ENCODE measurements at regions not wholly inside any gene's neighbourhood (a gene's known extent, or its start where the extent isn't known, plus 50 kb on each side); places are given as distances from the start of the nearest gene placed in this dataset.
A peak's percentile ranks its signal among the peaks of the same experiment; 100 is the strongest.

DNA sequence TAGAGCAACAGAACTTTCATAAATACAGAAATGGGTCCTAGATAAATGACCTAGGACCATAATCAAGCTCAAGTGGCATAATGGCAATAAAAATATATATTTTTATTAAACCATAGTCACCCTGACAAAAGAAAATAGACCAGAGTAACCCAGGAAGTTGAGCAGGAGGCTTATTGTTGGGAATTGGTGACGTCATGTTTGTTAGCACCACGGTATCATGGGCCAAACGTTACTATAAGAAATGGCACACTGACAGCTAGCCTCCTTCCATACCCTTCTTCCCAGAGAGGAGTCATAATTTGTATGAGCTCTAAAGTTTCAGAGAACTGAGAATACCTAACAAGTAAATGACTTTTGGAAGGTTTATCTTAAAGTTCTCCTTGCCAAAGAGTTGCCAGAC lies 1698.2 kb downstream of the REEP3 start (continued):
- TF ChIP-seq, protein P1, sequence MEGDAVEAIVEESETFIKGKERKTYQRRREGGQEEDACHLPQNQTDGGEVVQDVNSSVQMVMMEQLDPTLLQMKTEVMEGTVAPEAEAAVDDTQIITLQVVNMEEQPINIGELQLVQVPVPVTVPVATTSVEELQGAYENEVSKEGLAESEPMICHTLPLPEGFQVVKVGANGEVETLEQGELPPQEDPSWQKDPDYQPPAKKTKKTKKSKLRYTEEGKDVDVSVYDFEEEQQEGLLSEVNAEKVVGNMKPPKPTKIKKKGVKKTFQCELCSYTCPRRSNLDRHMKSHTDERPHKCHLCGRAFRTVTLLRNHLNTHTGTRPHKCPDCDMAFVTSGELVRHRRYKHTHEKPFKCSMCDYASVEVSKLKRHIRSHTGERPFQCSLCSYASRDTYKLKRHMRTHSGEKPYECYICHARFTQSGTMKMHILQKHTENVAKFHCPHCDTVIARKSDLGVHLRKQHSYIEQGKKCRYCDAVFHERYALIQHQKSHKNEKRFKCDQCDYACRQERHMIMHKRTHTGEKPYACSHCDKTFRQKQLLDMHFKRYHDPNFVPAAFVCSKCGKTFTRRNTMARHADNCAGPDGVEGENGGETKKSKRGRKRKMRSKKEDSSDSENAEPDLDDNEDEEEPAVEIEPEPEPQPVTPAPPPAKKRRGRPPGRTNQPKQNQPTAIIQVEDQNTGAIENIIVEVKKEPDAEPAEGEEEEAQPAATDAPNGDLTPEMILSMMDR (conservative IDR thresholded peaks at IDR 0.05; ENCODE audit: low read depth in 2 of 2), result no peak

DNA sequence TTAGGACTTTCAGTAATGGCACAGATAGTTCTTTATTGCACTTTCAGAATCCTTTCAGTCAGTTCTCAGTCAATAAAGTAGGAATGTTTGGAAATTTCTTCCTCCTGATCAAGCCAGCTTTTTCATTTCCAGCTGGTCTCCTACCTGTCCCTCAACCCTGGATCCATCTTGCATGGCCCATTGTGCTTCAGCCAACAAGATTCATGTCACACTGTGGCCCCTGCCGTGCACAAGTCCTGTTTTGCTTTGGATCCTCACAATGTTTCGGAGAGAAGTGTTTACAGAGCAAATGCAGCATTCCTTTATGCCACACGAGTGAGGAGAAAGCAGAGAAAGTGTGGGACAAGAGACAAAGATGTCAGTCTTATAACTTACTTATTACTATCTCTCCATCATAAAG lies 1694.7 kb upstream of the LRRTM3 start:
- Histone ChIP-seq H3K36me3 (ENCODE audit: insufficient read depth) (no peaks in the 10 kb centered on the region), H3F3A (replicated peaks; ENCODE audit: low read depth) (no peaks in the 10 kb centered on the region), H4K20me1 (replicated peaks; ENCODE audit: insufficient read depth) (no peaks in the 10 kb centered on the region), H3K27ac (ENCODE audit: low read depth) (no peak overlapping the region), H2AFZ (peak overlapping the region; percentile 52; the same call in 1 of the 2 replicates), H3K79me2 (replicated peaks; ENCODE audit: insufficient read depth) (no peaks in the 10 kb centered on the region), H3K4me2 (no peak overlapping the region), H3K4me3 (no peak overlapping the region), H3K4me1 (ENCODE audit: insufficient read depth) (no peaks in the 10 kb centered on the region), H3K27me3 (ENCODE audit: insufficient read depth) (no peaks in the 10 kb centered on the region), H3K9me2 (ENCODE audit: insufficient read depth) (no peaks in the 10 kb centered on the region; the same call in 1 of the 2 replicates)
- Mint-ChIP-seq H3K27me3 (ENCODE audit: insufficient read depth, low read depth, poor library complexity) (no peaks in the 10 kb centered on the region), H3K4me3 (no peak overlapping the region), H3K27ac (0 out of 2 replicates have a peak overlapping the region, but pooled peaks have one; percentile 52), H3K4me1 (peaks cover 17% of the 10 kb centered on the region), H3K9me3 (no peaks in the 10 kb centered on the region), H3K36me3 (ENCODE audit: low read depth) (no peaks in the 10 kb centered on the region)
- DNase-seq (ENCODE audit: low spot score) (peak; percentile 15), ATAC-seq (peak; percentile 63)
- TF ChIP-seq, protein P2, sequence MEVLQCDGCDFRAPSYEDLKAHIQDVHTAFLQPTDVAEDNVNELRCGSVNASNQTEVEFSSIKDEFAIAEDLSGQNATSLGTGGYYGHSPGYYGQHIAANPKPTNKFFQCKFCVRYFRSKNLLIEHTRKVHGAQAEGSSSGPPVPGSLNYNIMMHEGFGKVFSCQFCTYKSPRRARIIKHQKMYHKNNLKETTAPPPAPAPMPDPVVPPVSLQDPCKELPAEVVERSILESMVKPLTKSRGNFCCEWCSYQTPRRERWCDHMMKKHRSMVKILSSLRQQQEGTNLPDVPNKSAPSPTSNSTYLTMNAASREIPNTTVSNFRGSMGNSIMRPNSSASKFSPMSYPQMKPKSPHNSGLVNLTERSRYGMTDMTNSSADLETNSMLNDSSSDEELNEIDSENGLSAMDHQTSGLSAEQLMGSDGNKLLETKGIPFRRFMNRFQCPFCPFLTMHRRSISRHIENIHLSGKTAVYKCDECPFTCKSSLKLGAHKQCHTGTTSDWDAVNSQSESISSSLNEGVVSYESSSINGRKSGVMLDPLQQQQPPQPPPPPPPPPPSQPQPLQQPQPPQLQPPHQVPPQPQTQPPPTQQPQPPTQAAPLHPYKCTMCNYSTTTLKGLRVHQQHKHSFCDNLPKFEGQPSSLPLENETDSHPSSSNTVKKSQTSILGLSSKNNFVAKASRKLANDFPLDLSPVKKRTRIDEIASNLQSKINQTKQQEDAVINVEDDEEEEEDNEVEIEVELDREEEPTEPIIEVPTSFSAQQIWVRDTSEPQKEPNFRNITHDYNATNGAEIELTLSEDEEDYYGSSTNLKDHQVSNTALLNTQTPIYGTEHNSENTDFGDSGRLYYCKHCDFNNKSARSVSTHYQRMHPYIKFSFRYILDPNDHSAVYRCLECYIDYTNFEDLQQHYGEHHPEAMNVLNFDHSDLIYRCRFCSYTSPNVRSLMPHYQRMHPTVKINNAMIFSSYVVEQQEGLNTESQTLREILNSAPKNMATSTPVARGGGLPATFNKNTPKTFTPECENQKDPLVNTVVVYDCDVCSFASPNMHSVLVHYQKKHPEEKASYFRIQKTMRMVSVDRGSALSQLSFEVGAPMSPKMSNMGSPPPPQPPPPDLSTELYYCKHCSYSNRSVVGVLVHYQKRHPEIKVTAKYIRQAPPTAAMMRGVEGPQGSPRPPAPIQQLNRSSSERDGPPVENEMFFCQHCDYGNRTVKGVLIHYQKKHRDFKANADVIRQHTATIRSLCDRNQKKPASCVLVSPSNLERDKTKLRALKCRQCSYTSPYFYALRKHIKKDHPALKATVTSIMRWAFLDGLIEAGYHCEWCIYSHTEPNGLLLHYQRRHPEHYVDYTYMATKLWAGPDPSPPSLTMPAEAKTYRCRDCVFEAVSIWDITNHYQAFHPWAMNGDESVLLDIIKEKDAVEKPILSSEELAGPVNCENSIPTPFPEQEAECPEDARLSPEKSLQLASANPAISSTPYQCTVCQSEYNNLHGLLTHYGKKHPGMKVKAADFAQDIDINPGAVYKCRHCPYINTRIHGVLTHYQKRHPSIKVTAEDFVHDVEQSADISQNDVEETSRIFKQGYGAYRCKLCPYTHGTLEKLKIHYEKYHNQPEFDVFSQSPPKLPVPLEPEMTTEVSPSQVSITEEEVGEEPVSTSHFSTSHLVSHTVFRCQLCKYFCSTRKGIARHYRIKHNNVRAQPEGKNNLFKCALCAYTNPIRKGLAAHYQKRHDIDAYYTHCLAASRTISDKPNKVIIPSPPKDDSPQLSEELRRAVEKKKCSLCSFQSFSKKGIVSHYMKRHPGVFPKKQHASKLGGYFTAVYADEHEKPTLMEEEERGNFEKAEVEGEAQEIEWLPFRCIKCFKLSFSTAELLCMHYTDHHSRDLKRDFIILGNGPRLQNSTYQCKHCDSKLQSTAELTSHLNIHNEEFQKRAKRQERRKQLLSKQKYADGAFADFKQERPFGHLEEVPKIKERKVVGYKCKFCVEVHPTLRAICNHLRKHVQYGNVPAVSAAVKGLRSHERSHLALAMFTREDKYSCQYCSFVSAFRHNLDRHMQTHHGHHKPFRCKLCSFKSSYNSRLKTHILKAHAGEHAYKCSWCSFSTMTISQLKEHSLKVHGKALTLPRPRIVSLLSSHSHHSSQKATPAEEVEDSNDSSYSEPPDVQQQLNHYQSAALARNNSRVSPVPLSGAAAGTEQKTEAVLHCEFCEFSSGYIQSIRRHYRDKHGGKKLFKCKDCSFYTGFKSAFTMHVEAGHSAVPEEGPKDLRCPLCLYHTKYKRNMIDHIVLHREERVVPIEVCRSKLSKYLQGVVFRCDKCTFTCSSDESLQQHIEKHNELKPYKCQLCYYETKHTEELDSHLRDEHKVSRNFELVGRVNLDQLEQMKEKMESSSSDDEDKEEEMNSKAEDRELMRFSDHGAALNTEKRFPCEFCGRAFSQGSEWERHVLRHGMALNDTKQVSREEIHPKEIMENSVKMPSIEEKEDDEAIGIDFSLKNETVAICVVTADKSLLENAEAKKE (CRISPR knock-in tag; IDR thresholded peaks at IDR 0.05), result peak; percentile 92
- TF ChIP-seq, protein P3, sequence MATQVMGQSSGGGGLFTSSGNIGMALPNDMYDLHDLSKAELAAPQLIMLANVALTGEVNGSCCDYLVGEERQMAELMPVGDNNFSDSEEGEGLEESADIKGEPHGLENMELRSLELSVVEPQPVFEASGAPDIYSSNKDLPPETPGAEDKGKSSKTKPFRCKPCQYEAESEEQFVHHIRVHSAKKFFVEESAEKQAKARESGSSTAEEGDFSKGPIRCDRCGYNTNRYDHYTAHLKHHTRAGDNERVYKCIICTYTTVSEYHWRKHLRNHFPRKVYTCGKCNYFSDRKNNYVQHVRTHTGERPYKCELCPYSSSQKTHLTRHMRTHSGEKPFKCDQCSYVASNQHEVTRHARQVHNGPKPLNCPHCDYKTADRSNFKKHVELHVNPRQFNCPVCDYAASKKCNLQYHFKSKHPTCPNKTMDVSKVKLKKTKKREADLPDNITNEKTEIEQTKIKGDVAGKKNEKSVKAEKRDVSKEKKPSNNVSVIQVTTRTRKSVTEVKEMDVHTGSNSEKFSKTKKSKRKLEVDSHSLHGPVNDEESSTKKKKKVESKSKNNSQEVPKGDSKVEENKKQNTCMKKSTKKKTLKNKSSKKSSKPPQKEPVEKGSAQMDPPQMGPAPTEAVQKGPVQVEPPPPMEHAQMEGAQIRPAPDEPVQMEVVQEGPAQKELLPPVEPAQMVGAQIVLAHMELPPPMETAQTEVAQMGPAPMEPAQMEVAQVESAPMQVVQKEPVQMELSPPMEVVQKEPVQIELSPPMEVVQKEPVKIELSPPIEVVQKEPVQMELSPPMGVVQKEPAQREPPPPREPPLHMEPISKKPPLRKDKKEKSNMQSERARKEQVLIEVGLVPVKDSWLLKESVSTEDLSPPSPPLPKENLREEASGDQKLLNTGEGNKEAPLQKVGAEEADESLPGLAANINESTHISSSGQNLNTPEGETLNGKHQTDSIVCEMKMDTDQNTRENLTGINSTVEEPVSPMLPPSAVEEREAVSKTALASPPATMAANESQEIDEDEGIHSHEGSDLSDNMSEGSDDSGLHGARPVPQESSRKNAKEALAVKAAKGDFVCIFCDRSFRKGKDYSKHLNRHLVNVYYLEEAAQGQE (IDR thresholded peaks at IDR 0.05; ENCODE audit: unreplicated experiment), result no peak
